GM12892 (cell line): ENCODE measurements at regions not wholly inside any gene's neighbourhood (a gene's known extent, or its start where the extent isn't known, plus 50 kb on each side); places are given as distances from the start of the nearest gene placed in this dataset.

Source experiments
- POLR2AphosphoS5 ChIP-seq: IDR thresholded peaks from 2 replicates; pipeline ENCODE4 v1.6.1; 2011; ENCODE audit warnings: low read depth, low read length, control low read depth
- TAF1 ChIP-seq: IDR thresholded peaks from 2 replicates; pipeline ENCODE4 v1.6.1; 2011; ENCODE audit warnings: low read depth, mild to moderate bottlenecking, control low read depth, low read length, borderline replicate concordance

DNA sequence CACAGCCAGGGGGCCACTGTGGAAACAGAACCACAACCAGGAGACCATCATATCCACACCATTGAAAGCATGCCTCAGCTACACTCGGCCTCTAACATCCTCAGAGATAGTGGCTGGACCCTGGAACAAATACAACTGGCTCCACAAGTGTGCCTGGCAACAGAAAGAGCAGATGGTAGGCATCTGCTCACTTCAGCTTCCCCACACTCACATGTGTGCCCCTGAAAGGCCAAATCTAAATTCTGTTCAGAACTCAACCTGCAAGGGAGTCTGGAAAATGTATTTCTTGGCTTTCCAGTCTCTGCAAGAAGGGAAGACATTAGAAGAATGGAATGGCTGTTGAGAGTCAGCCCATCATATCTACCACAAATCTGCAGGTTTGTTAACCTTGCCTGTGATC lies 54.7 kb upstream of the CTNNB1 start:
- TF ChIP-seq POLR2AphosphoS5 = no peak
- TF ChIP-seq TAF1 = no peak
